GM12872 (cell line): ENCODE measurements at regions not wholly inside any gene's neighbourhood (a gene's known extent, or its start where the extent isn't known, plus 50 kb on each side); places are given as distances from the start of the nearest gene placed in this dataset.

Source experiments
- CTCF ChIP-seq: IDR thresholded peaks from 3 replicates; pipeline ENCODE4 v1.5.1; 2011; ENCODE audit warnings: low read depth, mild to moderate bottlenecking, low read length, moderate library complexity; ENCODE audit not compliant: insufficient read depth

GRCh38 chr14:85387181-85387580 lies 142.8 kb upstream of the FLRT2 start:
- no peak for TF ChIP-seq CTCF

- no peak for TF ChIP-seq CTCF
Observed at GRCh38 chr14:85390236-85390635, 139.7 kb upstream of the FLRT2 start.

GRCh38 chr14:85391455-85391854 lies 138.5 kb upstream of the FLRT2 start:
- no peak for TF ChIP-seq CTCF

GRCh38 chr14:85391892-85392291 lies 138.1 kb upstream of the FLRT2 start:
- no peak for TF ChIP-seq CTCF

- no peak for TF ChIP-seq CTCF
Observed at GRCh38 chr14:85399186-85399585, 130.8 kb upstream of the FLRT2 start.

- TF ChIP-seq CTCF: no peak
Observed at GRCh38 chr14:85400678-85401077, 129.3 kb upstream of the FLRT2 start.

GRCh38 chr14:85401384-85401783 lies 128.6 kb upstream of the FLRT2 start:
- TF ChIP-seq CTCF: no peak
